Loucy (cell line): ENCODE measurements at regions not wholly inside any gene's neighbourhood (a gene's known extent, or its start where the extent isn't known, plus 50 kb on each side); places are given as distances from the start of the nearest gene placed in this dataset.
"Not testable (repeated sequence)": the region's sequence is repeated elsewhere in the genome, so short reads cannot be mapped to it uniquely, and the experiment has no call there.

Experiments
- EZH2phosphoT487 ChIP-seq: fragments of 200-600 bp; IDR thresholded peaks from 2 replicates; pipeline ENCODE4 v1.6.1; 2018; ENCODE audit warnings: antibody characterized with exemption, mild to moderate bottlenecking, moderate library complexity, borderline replicate concordance
- TF ChIP-seq, protein P1 (sequence below): fragments of 200-600 bp; sonication (generic); conservative IDR thresholded peaks from 2 replicates; pipeline ENCODE4 v1.5.1; 2014; ENCODE audit warnings: mild to moderate bottlenecking, antibody characterized with exemption, low read length

DNA sequence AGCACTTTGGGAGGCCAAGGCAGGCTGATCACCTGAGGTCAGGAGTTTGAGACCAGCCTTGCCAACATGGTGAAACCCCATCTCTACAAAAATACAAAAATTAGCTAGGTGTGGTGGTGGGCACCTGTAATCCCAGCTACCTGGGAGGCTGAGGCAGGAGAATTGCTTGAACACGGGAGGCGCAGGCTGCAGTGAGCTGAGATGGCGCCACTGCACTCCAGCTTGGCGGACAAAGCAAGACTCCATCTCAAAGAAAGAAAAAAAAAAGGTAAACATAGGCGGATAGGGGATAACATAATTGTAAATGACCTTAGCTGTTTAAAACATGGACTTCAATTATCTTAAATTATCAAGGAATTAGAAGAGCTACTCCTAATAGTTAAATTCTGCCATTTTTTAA is 189.3 kb upstream of the ZNF184 start:
- TF ChIP-seq, protein P1, sequence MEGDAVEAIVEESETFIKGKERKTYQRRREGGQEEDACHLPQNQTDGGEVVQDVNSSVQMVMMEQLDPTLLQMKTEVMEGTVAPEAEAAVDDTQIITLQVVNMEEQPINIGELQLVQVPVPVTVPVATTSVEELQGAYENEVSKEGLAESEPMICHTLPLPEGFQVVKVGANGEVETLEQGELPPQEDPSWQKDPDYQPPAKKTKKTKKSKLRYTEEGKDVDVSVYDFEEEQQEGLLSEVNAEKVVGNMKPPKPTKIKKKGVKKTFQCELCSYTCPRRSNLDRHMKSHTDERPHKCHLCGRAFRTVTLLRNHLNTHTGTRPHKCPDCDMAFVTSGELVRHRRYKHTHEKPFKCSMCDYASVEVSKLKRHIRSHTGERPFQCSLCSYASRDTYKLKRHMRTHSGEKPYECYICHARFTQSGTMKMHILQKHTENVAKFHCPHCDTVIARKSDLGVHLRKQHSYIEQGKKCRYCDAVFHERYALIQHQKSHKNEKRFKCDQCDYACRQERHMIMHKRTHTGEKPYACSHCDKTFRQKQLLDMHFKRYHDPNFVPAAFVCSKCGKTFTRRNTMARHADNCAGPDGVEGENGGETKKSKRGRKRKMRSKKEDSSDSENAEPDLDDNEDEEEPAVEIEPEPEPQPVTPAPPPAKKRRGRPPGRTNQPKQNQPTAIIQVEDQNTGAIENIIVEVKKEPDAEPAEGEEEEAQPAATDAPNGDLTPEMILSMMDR = not testable (repeated sequence)
- TF ChIP-seq EZH2phosphoT487 = not testable (repeated sequence)
